Right lobe of liver (tissue), 6 donors: ENCODE measurements at regions not wholly inside any gene's neighbourhood (a gene's known extent, or its start where the extent isn't known, plus 50 kb on each side); places are given as distances from the start of the nearest gene placed in this dataset.

Experiments used
- ATAC-seq, 4 donors: fragments of 200-7000 bp; cut with Tn5 transposase; one replicate each; pipeline ENCODE4 v1.9.1; 2020; ENCODE audit warnings: mild to moderate bottlenecking in 4 of 4, moderate library complexity in 4 of 4
- DNase-seq, 3 donors: peaks; one replicate each; pipeline ENCODE4 v3.0.0-alpha.2; 2020
- H3K27ac ChIP-seq, 3 donors: fragments of 200-600 bp; one replicate each; pipeline ENCODE4 v1.8.0; 2022
- H3K27me3 ChIP-seq, 2 donors: fragments of 200-600 bp; one replicate each; pipeline ENCODE4 v1.8.0; 2022
- H3K36me3 ChIP-seq, 4 donors: fragments of 200-600 bp; sonication (generic) in 1 of 4; one replicate each; pipeline versions ENCODE4 v1.5.1 to v1.8.0; 2017 to 2022; ENCODE audit warnings: control low read depth in 1 of 4
- H3K4me1 ChIP-seq, 4 donors: fragments of 200-600 bp; sonication (generic) in 1 of 4; one replicate each; pipeline versions ENCODE4 v1.5.1 to v1.8.0; 2017 to 2022; ENCODE audit warnings: control low read depth in 1 of 4
- H3K4me3 ChIP-seq, 3 donors: fragments of 200-600 bp; one replicate each; pipeline ENCODE4 v1.8.0; 2022
- H3K9me3 ChIP-seq, 4 donors: fragments of 200-600 bp; sonication (generic) in 1 of 4; one replicate each; pipeline versions ENCODE4 v1.5.1 to v1.8.0; 2017 to 2022; ENCODE audit warnings: control low read depth in 1 of 4
- POLR2A ChIP-seq: fragments of 450-650 bp; IDR thresholded peaks from one replicate; pipeline ENCODE4 v1.6.1; 2017; ENCODE audit warnings: antibody characterized with exemption, mild to moderate bottlenecking
- WGBS: methylation state at CpG from one replicate; pipeline ENCODE4 v1.1.6; 2018; ENCODE audit warnings: low coverage, low lambda C conversion rate; ENCODE audit not compliant: insufficient coverage; ENCODE audit errors: missing lambda C conversion rate; 5-methylcytosine and 5-hydroxymethylcytosine counted together
- intact Hi-C, 2 donors: fragments of 100-400 bp; cut with DNase I; formaldehyde crosslinking; loops; one replicate each; pipeline versions ENCODE4 v1.11.2 to v1.14.1; 2022
- TF ChIP-seq, protein P1 (sequence below), 4 donors: fragments of 200-600 bp in 3 of 4; fragments of 450-650 bp in 1 of 4; IDR thresholded peaks; one replicate each; pipeline versions ENCODE4 v1.5.1 to v1.8.0; 2016 to 2022; ENCODE audit warnings: antibody characterized with exemption in 4 of 4, mild to moderate bottlenecking in 2 of 4
- donor health status: DM: no; HTN: yes; CAD: no.
- donor health status: DM: no; HTN: no; CAD: no.
- donor health status: DM: no; HTN: no; CAD: no.
- donor health status: DM: no; HTN: yes; CAD: no.
- donor health status: DM: no; HTN: yes; CAD: no.

DNA sequence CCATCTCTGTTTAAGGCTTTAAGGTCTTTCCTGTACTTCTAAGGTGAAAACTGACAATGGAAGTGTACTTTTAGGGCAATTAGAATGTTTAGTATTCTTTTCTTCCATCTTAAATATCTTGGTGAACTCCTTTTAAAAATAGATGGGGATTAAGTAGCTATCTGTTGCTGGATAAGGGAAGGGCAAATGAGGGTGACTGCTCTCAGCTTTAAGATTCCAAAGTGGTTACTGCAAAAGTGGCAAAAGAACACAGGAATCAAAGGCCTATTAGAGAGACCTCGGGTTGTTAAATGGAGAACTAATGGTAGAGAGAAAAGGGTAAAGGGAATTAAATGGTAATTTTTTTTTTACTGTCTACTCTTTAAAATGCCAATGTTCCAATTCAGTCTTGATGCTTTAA lies 774.1 kb upstream of the B3GALT2 start:
- Histone ChIP-seq H3K4me3 (no peak overlapping the region), H3K4me1 (no peaks in the 10 kb centered on the region), H3K27ac (no peak overlapping the region), H3K36me3 (no peaks in the 10 kb centered on the region), H3K27me3 (no peaks in the 10 kb centered on the region), H3K9me3 (no peaks in the 10 kb centered on the region)
- no peak for DNase-seq
- TF ChIP-seq, protein P1, sequence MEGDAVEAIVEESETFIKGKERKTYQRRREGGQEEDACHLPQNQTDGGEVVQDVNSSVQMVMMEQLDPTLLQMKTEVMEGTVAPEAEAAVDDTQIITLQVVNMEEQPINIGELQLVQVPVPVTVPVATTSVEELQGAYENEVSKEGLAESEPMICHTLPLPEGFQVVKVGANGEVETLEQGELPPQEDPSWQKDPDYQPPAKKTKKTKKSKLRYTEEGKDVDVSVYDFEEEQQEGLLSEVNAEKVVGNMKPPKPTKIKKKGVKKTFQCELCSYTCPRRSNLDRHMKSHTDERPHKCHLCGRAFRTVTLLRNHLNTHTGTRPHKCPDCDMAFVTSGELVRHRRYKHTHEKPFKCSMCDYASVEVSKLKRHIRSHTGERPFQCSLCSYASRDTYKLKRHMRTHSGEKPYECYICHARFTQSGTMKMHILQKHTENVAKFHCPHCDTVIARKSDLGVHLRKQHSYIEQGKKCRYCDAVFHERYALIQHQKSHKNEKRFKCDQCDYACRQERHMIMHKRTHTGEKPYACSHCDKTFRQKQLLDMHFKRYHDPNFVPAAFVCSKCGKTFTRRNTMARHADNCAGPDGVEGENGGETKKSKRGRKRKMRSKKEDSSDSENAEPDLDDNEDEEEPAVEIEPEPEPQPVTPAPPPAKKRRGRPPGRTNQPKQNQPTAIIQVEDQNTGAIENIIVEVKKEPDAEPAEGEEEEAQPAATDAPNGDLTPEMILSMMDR (IDR thresholded peaks at IDR 0.05): no peak
- no peak for TF ChIP-seq POLR2A
- intact Hi-C loops: no loop called here
- ATAC-seq: no peak
- 84% methylated on average over 1 of the region's 1 CpG for WGBS

DNA sequence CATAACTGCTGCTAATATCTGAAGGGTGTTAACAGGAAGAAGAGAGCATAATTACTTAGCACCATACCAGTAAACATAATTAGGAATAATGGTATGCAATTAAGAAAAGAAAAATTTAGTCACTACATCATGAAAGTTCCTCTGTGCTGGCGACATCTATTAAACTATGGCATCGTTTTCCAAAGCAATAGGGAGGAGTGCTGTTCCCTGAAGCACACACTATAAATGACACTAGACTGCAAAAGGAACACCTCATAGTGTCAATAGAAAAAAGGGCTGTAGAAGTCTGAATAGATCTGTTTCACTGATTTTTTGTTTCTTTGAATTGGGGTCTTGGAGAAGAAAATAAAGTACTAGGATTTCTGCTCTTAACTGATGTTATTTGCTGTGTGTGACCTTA lies 773.6 kb upstream of the B3GALT2 start:
- ATAC-seq (no peak), DNase-seq (no peak)
- no peaks in the 10 kb centered on the region for H3K27me3 ChIP-seq
- H3K9me3 ChIP-seq: no peaks in the 10 kb centered on the region
- no peak overlapping the region for H3K27ac ChIP-seq
- WGBS: 71% methylated on average over 2 of the region's 2 CpGs
- H3K4me3 ChIP-seq: no peak overlapping the region
- no peaks in the 10 kb centered on the region for H3K4me1 ChIP-seq
- H3K36me3 ChIP-seq: no peaks in the 10 kb centered on the region
- intact Hi-C loops: no loop called here
- TF ChIP-seq POLR2A: no peak
- TF ChIP-seq, protein P1 (IDR thresholded peaks at IDR 0.05): no peak

GRCh38 chr1:193957556-193958095 lies 771.2 kb upstream of the B3GALT2 start:
- Histone ChIP-seq H3K4me3 (no peak overlapping the region), H3K36me3 (no peaks in the 10 kb centered on the region), H3K27me3 (no peaks in the 10 kb centered on the region), H3K4me1 (no peaks in the 10 kb centered on the region), H3K27ac (no peak overlapping the region), H3K9me3 (no peaks in the 10 kb centered on the region)
- no peak for ATAC-seq
- 76% methylated on average over 7 of the region's 7 CpGs for WGBS
- intact Hi-C loops: no loop called here
- TF ChIP-seq, protein P1 (IDR thresholded peaks at IDR 0.05): no peak
- no peak for TF ChIP-seq POLR2A
- DNase-seq: no peak

DNA sequence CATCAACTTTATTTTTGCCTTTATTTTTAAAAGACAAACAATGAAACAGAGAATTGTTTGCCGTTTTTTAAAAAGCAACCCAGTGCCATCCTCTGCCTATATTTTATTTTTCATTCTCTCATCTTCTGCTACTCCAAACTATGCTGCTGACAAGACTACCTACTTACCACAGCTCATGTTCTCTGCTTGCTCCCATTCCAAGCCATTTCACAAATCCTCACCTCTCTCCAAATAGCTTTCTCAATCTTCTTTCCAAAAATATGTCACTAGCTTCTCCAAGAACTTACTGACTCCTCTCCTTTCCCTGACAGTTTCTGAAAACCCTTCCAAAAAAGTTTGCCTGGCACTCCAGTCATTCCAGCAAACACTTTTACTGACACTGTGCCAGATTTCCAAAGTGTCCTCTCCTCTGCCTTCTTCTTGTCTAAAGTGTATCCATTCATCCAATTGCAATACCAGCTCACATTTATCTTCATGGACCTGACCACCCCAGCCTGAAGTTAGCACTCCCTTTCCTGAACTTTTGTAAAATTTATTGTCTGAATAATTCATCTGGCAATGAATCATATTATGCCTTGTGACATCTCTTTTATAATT lies 766.5 kb upstream of the B3GALT2 start:
- intact Hi-C loops: no loop called here
- H3K9me3 ChIP-seq: no peaks in the 10 kb centered on the region
- WGBS: 50% methylated on average over 1 of the region's 1 CpG
- ATAC-seq: no peak
- no peak overlapping the region for H3K4me3 ChIP-seq
- H3K27me3 ChIP-seq: no peaks in the 10 kb centered on the region
- no peaks in the 10 kb centered on the region for H3K4me1 ChIP-seq
- no peaks in the 10 kb centered on the region for H3K36me3 ChIP-seq
- no peak overlapping the region for H3K27ac ChIP-seq
- DNase-seq: no peak
- no peak for TF ChIP-seq POLR2A
- TF ChIP-seq, protein P1 (IDR thresholded peaks at IDR 0.05): no peak
